ENCODE measurements at regions not wholly inside any gene's neighbourhood (a gene's known extent, or its start where the extent isn't known, plus 50 kb on each side); places are given as distances from the start of the nearest gene placed in this dataset.

DNA sequence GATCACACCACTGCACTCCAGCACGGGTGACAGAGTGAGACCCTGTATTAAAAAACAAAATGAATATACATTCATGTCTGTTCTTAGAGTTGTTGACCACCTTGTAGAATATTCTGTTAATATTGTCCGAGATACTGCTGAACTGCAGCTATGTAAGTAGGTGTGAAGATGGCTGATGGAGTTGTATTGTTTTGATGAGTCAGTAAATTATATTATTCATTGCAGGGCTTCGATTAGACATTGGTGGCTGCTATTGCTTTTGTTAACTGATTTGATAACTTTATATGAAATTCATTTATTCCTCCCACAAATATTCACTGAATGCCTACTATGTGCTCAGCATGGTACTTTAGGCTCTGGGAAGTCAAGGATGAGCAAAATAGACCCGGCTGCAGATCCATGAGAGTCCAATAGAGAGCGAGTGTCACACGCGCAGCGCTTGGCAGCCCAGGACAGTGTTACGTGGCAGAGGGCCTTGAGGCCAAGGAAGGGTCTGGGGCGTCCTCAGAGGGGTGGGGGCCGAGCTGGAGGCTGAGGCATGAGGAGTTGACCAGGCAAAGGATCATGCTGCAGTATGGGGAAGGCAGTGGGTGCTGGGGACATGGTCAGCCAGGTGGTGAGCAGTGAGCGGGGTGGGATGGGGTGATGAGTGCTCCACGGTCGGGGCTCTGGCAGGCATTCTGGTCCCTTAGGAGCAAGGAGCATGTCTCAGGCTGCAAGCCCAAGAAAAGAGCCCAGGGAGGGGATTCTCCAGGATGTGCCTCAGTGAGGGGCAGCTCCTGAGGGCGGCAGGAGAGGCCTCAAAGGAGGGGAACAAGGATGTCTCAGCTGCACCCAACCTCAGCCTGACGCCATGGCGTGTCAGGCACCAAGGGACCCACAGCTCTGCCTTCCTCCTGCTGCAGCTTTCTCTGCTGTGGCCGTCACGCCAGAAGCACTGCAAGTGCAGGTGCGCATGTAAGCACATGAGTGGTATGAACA is 243.5 kb downstream of the GADD45G start:
- H3K9me3 Mint-ChIP-seq, result no peaks in the 10 kb centered on the region
- Histone ChIP-seq H4K20me1 (replicated peaks; ENCODE audit: insufficient read depth) (no peaks in the 10 kb centered on the region), H2AFZ (no peak overlapping the region), H3K4me3 (no peak overlapping the region), H3K27me3 (ENCODE audit: insufficient read depth) (no peaks in the 10 kb centered on the region), H3K4me1 (ENCODE audit: insufficient read depth) (peaks cover 3% of the 10 kb centered on the region; the same call in 1 of the 2 replicates), H3F3A (replicated peaks; ENCODE audit: low read depth) (no peaks in the 10 kb centered on the region), H3K4me2 (no peak overlapping the region), H3K9me2 (ENCODE audit: insufficient read depth) (0 out of 2 replicates have a peak, but pooled peaks cover 5% of the 10 kb centered on the region), H3K36me3 (ENCODE audit: insufficient read depth) (no peaks in the 10 kb centered on the region), H3K27ac (ENCODE audit: low read depth) (no peak overlapping the region), H3K79me2 (replicated peaks; ENCODE audit: insufficient read depth) (no peaks in the 10 kb centered on the region)
- no peaks in the 10 kb centered on the region for H3K36me3 Mint-ChIP-seq (ENCODE audit: low read depth)
- no peak overlapping the region for H3K4me3 Mint-ChIP-seq
- ATAC-seq (no peak), DNase-seq (ENCODE audit: low spot score) (no peak)
- H3K4me1 Mint-ChIP-seq, result peaks cover 4% of the 10 kb centered on the region; the same call in 2 of the 3 replicates
- peaks cover 10% of the 10 kb centered on the region for H3K27me3 Mint-ChIP-seq (ENCODE audit: insufficient read depth, low read depth, poor library complexity)
- H3K27ac Mint-ChIP-seq, result no peak overlapping the region
- no peak for TF ChIP-seq STAT1 (IDR thresholded peaks at IDR 0.05; ENCODE audit: unreplicated experiment)
- TF ChIP-seq POLR2AphosphoS5 (IDR thresholded peaks at IDR 0.05; ENCODE audit: low read depth), result no peak
- TF ChIP-seq CREB1 (CRISPR knock-in tag; IDR thresholded peaks at IDR 0.05; ENCODE audit: low read depth), result no peak
- no peak for TF ChIP-seq REST (IDR thresholded peaks at IDR 0.05; ENCODE audit: unreplicated experiment)
- TF ChIP-seq JUNB (IDR thresholded peaks at IDR 0.05; ENCODE audit: unreplicated experiment), result no peak
- no peak for TF ChIP-seq NANOG (IDR thresholded peaks at IDR 0.05; ENCODE audit: borderline replicate concordance)
- TF ChIP-seq EZH2 (IDR thresholded peaks at IDR 0.05; ENCODE audit: low read depth, unreplicated experiment), result no peak
- no peak for TF ChIP-seq ZNF114 (CRISPR knock-in tag; IDR thresholded peaks at IDR 0.05)
- TF ChIP-seq EZH2phosphoT487 (IDR thresholded peaks at IDR 0.05; ENCODE audit: unreplicated experiment), result no peak
- TF ChIP-seq, protein P1, sequence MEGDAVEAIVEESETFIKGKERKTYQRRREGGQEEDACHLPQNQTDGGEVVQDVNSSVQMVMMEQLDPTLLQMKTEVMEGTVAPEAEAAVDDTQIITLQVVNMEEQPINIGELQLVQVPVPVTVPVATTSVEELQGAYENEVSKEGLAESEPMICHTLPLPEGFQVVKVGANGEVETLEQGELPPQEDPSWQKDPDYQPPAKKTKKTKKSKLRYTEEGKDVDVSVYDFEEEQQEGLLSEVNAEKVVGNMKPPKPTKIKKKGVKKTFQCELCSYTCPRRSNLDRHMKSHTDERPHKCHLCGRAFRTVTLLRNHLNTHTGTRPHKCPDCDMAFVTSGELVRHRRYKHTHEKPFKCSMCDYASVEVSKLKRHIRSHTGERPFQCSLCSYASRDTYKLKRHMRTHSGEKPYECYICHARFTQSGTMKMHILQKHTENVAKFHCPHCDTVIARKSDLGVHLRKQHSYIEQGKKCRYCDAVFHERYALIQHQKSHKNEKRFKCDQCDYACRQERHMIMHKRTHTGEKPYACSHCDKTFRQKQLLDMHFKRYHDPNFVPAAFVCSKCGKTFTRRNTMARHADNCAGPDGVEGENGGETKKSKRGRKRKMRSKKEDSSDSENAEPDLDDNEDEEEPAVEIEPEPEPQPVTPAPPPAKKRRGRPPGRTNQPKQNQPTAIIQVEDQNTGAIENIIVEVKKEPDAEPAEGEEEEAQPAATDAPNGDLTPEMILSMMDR (conservative IDR thresholded peaks at IDR 0.05; ENCODE audit: low read depth in 2 of 2), result no peak
- TF ChIP-seq, protein P2, sequence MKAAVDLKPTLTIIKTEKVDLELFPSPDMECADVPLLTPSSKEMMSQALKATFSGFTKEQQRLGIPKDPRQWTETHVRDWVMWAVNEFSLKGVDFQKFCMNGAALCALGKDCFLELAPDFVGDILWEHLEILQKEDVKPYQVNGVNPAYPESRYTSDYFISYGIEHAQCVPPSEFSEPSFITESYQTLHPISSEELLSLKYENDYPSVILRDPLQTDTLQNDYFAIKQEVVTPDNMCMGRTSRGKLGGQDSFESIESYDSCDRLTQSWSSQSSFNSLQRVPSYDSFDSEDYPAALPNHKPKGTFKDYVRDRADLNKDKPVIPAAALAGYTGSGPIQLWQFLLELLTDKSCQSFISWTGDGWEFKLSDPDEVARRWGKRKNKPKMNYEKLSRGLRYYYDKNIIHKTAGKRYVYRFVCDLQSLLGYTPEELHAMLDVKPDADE (IDR thresholded peaks at IDR 0.05), result no peak
- TF ChIP-seq ZNF462 (CRISPR knock-in tag; IDR thresholded peaks at IDR 0.05), result no peak
- TF ChIP-seq ZNF331 (CRISPR knock-in tag; IDR thresholded peaks at IDR 0.05; ENCODE audit: low read depth), result no peak

Data from GM23338 (cell line).